ENCODE measurements at regions not wholly inside any gene's neighbourhood (a gene's known extent, or its start where the extent isn't known, plus 50 kb on each side); places are given as distances from the start of the nearest gene placed in this dataset.

DNA sequence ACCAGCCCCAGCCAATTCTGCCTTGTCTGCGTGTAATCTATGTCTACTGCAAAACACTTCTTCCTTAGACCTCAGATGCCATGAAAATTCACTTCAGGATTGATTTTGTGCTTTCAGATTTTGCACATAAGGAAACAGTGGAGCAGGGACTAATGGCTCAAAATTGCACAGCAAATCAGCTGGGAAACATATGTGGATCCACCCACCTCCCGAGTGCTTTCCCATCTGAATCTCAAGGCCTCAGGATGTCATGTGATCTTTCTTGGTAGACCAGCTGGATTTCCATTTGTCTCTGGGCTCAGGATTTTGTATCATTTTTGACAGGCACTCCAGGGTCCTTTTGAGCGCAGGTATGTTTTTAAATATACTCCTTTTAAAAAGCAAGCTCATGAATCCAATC, 158.6 kb downstream of the MIS18A start:
- H3K79me2 ChIP-seq (replicated peaks; ENCODE audit: insufficient read depth) = no peaks in the 10 kb centered on the region
- ATAC-seq = no peak
- DNase-seq (ENCODE audit: low spot score) = no peak
- no peaks in the 10 kb centered on the region for H3K36me3 Mint-ChIP-seq (ENCODE audit: low read depth)
- no peaks in the 10 kb centered on the region for H3K36me3 ChIP-seq (ENCODE audit: insufficient read depth)
- H3K27me3 ChIP-seq (ENCODE audit: insufficient read depth) = no peaks in the 10 kb centered on the region
- no peak for TF ChIP-seq EZH2 (IDR thresholded peaks at IDR 0.05; ENCODE audit: low read depth, unreplicated experiment)
- TF ChIP-seq, protein P1, sequence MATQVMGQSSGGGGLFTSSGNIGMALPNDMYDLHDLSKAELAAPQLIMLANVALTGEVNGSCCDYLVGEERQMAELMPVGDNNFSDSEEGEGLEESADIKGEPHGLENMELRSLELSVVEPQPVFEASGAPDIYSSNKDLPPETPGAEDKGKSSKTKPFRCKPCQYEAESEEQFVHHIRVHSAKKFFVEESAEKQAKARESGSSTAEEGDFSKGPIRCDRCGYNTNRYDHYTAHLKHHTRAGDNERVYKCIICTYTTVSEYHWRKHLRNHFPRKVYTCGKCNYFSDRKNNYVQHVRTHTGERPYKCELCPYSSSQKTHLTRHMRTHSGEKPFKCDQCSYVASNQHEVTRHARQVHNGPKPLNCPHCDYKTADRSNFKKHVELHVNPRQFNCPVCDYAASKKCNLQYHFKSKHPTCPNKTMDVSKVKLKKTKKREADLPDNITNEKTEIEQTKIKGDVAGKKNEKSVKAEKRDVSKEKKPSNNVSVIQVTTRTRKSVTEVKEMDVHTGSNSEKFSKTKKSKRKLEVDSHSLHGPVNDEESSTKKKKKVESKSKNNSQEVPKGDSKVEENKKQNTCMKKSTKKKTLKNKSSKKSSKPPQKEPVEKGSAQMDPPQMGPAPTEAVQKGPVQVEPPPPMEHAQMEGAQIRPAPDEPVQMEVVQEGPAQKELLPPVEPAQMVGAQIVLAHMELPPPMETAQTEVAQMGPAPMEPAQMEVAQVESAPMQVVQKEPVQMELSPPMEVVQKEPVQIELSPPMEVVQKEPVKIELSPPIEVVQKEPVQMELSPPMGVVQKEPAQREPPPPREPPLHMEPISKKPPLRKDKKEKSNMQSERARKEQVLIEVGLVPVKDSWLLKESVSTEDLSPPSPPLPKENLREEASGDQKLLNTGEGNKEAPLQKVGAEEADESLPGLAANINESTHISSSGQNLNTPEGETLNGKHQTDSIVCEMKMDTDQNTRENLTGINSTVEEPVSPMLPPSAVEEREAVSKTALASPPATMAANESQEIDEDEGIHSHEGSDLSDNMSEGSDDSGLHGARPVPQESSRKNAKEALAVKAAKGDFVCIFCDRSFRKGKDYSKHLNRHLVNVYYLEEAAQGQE (IDR thresholded peaks at IDR 0.05; ENCODE audit: unreplicated experiment) = no peak
- no peak for TF ChIP-seq NANOG (IDR thresholded peaks at IDR 0.05; ENCODE audit: borderline replicate concordance)
- TF ChIP-seq CREB1 (CRISPR knock-in tag; IDR thresholded peaks at IDR 0.05; ENCODE audit: low read depth) = no peak
- TF ChIP-seq, protein P2, sequence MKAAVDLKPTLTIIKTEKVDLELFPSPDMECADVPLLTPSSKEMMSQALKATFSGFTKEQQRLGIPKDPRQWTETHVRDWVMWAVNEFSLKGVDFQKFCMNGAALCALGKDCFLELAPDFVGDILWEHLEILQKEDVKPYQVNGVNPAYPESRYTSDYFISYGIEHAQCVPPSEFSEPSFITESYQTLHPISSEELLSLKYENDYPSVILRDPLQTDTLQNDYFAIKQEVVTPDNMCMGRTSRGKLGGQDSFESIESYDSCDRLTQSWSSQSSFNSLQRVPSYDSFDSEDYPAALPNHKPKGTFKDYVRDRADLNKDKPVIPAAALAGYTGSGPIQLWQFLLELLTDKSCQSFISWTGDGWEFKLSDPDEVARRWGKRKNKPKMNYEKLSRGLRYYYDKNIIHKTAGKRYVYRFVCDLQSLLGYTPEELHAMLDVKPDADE (IDR thresholded peaks at IDR 0.05) = no peak
- H3F3A ChIP-seq (replicated peaks; ENCODE audit: low read depth) = no peaks in the 10 kb centered on the region
- peaks cover 5% of the 10 kb centered on the region for H3K4me1 ChIP-seq (ENCODE audit: insufficient read depth)
- H3K4me2 ChIP-seq = no peak overlapping the region
- H3K4me3 ChIP-seq = no peak overlapping the region
- no peaks in the 10 kb centered on the region for H4K20me1 ChIP-seq (replicated peaks; ENCODE audit: insufficient read depth)
- no peak overlapping the region for H3K27ac ChIP-seq (ENCODE audit: low read depth)
- H3K27me3 Mint-ChIP-seq (ENCODE audit: insufficient read depth, low read depth, poor library complexity) = no peaks in the 10 kb centered on the region
- H3K9me3 Mint-ChIP-seq = peaks cover 4% of the 10 kb centered on the region; the same call in 2 of the 3 replicates
- H3K4me3 Mint-ChIP-seq = no peak overlapping the region
- H2AFZ ChIP-seq = no peak overlapping the region
- H3K4me1 Mint-ChIP-seq = no peaks in the 10 kb centered on the region; the same call in 2 of the 3 replicates
- H3K9me2 ChIP-seq (ENCODE audit: insufficient read depth) = 0 out of 2 replicates have a peak, but pooled peaks cover 3% of the 10 kb centered on the region
- H3K27ac Mint-ChIP-seq = no peak overlapping the region

DNA sequence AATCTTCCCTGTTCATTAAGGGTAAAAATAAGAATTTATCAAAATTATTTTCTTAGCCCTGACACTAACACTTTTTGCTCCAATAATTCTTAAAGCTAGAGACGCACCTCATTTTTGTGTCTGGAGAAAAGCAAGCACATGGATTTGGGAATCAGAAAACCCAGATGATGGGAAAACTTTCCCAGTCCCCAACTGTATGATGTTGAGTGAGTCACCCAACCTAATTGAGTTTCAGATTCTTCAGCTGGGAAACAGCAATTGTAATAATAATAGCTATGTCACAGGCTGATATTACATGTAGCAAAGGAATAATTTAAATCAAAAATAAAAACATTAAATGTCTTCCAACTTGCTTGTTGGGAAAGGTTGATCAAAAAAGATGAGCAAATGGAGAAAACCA, 159.0 kb downstream of the MIS18A start:
- H3K4me3 Mint-ChIP-seq = no peak overlapping the region
- Histone ChIP-seq H3K4me3 (no peak overlapping the region), H3K4me1 (ENCODE audit: insufficient read depth) (peaks cover 5% of the 10 kb centered on the region), H3K36me3 (ENCODE audit: insufficient read depth) (no peaks in the 10 kb centered on the region), H3F3A (replicated peaks; ENCODE audit: low read depth) (no peaks in the 10 kb centered on the region), H3K79me2 (replicated peaks; ENCODE audit: insufficient read depth) (no peaks in the 10 kb centered on the region), H2AFZ (no peak overlapping the region), H3K27me3 (ENCODE audit: insufficient read depth) (no peaks in the 10 kb centered on the region), H4K20me1 (replicated peaks; ENCODE audit: insufficient read depth) (no peaks in the 10 kb centered on the region), H3K9me2 (ENCODE audit: insufficient read depth) (0 out of 2 replicates have a peak, but pooled peaks cover 3% of the 10 kb centered on the region), H3K27ac (ENCODE audit: low read depth) (no peak overlapping the region), H3K4me2 (no peak overlapping the region)
- H3K27me3 Mint-ChIP-seq (ENCODE audit: insufficient read depth, low read depth, poor library complexity) = no peaks in the 10 kb centered on the region
- DNase-seq (ENCODE audit: low spot score) (no peak), ATAC-seq (no peak)
- peaks cover 4% of the 10 kb centered on the region; the same call in 2 of the 3 replicates for H3K9me3 Mint-ChIP-seq
- H3K36me3 Mint-ChIP-seq (ENCODE audit: low read depth) = no peaks in the 10 kb centered on the region
- no peak overlapping the region for H3K27ac Mint-ChIP-seq
- no peaks in the 10 kb centered on the region; the same call in 2 of the 3 replicates for H3K4me1 Mint-ChIP-seq
- TF ChIP-seq EZH2phosphoT487 (IDR thresholded peaks at IDR 0.05; ENCODE audit: unreplicated experiment) = no peak
- no peak for TF ChIP-seq STAT1 (IDR thresholded peaks at IDR 0.05; ENCODE audit: unreplicated experiment)
- TF ChIP-seq, protein P1 (IDR thresholded peaks at IDR 0.05; ENCODE audit: unreplicated experiment) = no peak
- no peak for TF ChIP-seq ZNF331 (CRISPR knock-in tag; IDR thresholded peaks at IDR 0.05; ENCODE audit: low read depth)
- TF ChIP-seq, protein P2 (IDR thresholded peaks at IDR 0.05) = no peak
- TF ChIP-seq POLR2AphosphoS5 (IDR thresholded peaks at IDR 0.05; ENCODE audit: low read depth) = no peak
- TF ChIP-seq, protein P3, sequence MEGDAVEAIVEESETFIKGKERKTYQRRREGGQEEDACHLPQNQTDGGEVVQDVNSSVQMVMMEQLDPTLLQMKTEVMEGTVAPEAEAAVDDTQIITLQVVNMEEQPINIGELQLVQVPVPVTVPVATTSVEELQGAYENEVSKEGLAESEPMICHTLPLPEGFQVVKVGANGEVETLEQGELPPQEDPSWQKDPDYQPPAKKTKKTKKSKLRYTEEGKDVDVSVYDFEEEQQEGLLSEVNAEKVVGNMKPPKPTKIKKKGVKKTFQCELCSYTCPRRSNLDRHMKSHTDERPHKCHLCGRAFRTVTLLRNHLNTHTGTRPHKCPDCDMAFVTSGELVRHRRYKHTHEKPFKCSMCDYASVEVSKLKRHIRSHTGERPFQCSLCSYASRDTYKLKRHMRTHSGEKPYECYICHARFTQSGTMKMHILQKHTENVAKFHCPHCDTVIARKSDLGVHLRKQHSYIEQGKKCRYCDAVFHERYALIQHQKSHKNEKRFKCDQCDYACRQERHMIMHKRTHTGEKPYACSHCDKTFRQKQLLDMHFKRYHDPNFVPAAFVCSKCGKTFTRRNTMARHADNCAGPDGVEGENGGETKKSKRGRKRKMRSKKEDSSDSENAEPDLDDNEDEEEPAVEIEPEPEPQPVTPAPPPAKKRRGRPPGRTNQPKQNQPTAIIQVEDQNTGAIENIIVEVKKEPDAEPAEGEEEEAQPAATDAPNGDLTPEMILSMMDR (conservative IDR thresholded peaks at IDR 0.05; ENCODE audit: low read depth in 2 of 2) = no peak
- TF ChIP-seq EZH2 (IDR thresholded peaks at IDR 0.05; ENCODE audit: low read depth, unreplicated experiment) = no peak
